Activated CD8-positive, alpha-beta memory T cell treated with anti-CD3 and anti-CD28 coated beads, Interleukin-2, amount 10 ng/mL, durations not matched to agents 7 days and 5 days (primary cell): ENCODE measurements at regions not wholly inside any gene's neighbourhood (a gene's known extent, or its start where the extent isn't known, plus 50 kb on each side); places are given as distances from the start of the nearest gene placed in this dataset.

Source experiments
- ATAC-seq: fragments of 150-1000 bp; cut with Tn5 transposase; one replicate; pipeline ENCODE4 v1.10.0; 2021; ENCODE audit warnings: moderate library complexity
- CTCF ChIA-PET: fragments of 350-600 bp; sonication (Branson Sonifier 250); formaldehyde crosslinking; loops from one replicate; lab custom pipeline; 2021; ENCODE audit warnings: antibody characterized with exemption; lab: Charles Lee
- DNase-seq: peaks from one replicate; pipeline ENCODE4 v3.0.0-alpha.2; 2020
- H3K27ac Mint-ChIP-seq: one replicate; pipeline ENCODE4 v1.8.0; 2021; ENCODE audit warnings: mild to moderate bottlenecking, mixed read lengths
- H3K27me3 Mint-ChIP-seq: one replicate; pipeline ENCODE4 v1.8.0; 2021; ENCODE audit warnings: mixed read lengths
- H3K36me3 Mint-ChIP-seq: one replicate; pipeline ENCODE4 v1.8.0; 2021; ENCODE audit warnings: mild to moderate bottlenecking, mixed read lengths
- H3K4me1 Mint-ChIP-seq: one replicate; pipeline ENCODE4 v1.8.0; 2021; ENCODE audit warnings: mixed read lengths
- H3K4me3 Mint-ChIP-seq: one replicate; pipeline ENCODE4 v1.8.0; 2021; ENCODE audit warnings: mild to moderate bottlenecking, moderate library complexity, mixed read lengths
- H3K9me3 Mint-ChIP-seq: one replicate; pipeline ENCODE4 v1.8.0; 2022; ENCODE audit warnings: low read depth, mixed read lengths

DNA sequence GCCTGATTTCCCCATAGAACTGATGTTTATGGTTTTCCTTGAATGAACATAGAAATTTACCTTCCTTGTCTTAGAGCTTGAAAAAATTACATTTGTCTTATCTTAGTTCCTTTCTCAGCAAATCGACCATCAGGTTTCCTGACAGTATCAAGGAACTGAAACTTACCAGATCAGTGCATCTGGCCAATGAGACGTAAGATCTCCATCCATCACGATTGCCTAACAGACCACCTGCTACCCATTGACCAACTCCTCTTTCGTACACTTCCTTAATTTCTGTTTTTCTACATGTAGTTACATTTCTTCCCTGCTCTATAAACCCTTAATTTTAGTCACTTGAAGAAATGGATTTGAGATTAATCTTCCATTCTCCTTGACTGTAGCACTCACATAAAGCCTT, 57.4 kb upstream of the TMPRSS15 start:
- Mint-ChIP-seq H3K4me3 (no peak overlapping the region), H3K27me3 (no peaks in the 10 kb centered on the region), H3K27ac (no peak overlapping the region), H3K9me3 (peaks cover 5% of the 10 kb centered on the region), H3K36me3 (no peaks in the 10 kb centered on the region), H3K4me1 (no peaks in the 10 kb centered on the region)
- ATAC-seq (no peak), DNase-seq (no peak)
- CTCF ChIA-PET = no interaction called here

DNA sequence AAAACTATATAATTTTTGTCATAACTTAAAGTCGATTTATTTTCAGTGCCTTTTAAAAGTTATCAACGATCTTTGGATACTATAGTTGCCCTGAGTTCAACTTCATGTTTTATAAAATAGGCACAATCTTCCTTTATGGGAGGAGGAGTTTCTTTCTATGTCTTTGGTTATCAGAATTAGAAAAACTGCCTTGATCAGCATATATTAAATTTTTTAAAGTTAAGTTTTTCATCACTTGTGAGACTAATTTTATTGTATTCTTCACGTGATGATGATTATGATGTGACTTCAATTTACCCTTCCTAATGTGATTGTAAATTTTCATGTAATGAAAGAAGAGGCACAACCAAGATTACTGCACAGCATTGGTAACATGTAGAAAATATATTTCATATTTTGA, 58.2 kb upstream of the TMPRSS15 start:
- Mint-ChIP-seq H3K27me3 (no peaks in the 10 kb centered on the region), H3K4me3 (no peak overlapping the region), H3K27ac (no peak overlapping the region), H3K9me3 (peaks cover 5% of the 10 kb centered on the region), H3K36me3 (no peaks in the 10 kb centered on the region), H3K4me1 (no peaks in the 10 kb centered on the region)
- CTCF ChIA-PET = no interaction called here
- DNase-seq (no peak), ATAC-seq (no peak)

DNA sequence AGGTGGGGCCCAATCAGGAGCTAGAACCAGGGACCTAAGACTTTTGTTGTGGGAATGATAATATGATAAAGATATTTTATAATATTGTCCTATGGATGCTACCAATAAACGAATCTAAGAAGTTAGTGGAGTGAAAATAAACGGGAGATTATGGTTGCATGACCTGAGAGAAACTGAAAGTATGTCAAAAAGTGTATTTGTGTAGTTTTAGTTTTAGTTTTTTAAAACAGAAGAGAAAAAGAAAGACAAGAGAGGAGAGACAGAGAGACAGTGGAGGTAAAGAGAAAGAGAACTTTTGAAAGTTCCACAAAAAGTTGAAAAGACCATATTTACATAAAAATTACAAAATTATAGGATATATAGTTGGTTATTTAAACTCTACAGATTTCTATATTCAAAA, 64.1 kb upstream of the TMPRSS15 start:
- H3K27ac Mint-ChIP-seq = no peak overlapping the region
- DNase-seq (no peak), ATAC-seq (no peak)
- no peaks in the 10 kb centered on the region for H3K4me1 Mint-ChIP-seq
- no peaks in the 10 kb centered on the region for H3K36me3 Mint-ChIP-seq
- CTCF ChIA-PET = no interaction called here
- no peak overlapping the region for H3K4me3 Mint-ChIP-seq
- H3K27me3 Mint-ChIP-seq = no peaks in the 10 kb centered on the region
- peaks cover 5% of the 10 kb centered on the region for H3K9me3 Mint-ChIP-seq

DNA sequence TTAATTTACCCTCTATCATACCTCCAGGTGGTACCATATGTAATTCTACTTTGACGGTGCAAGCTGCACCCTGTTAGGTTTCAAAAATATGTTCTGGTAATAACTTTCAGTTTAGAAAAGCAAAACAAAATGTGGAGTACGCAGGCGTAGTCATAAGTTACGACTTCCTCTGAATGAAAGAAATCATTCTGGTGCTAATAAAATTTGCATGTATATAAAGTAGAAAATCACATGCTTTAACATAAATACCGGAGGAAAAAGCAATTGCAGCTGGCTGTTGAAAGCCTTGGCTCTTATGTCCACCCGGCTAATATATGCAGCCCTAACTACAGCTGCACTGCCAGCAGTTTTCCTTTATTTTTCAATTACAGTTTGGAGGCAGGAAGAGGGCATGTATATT, 65.2 kb upstream of the TMPRSS15 start:
- no peaks in the 10 kb centered on the region for H3K27me3 Mint-ChIP-seq
- no peak overlapping the region for H3K27ac Mint-ChIP-seq
- peaks cover 5% of the 10 kb centered on the region for H3K9me3 Mint-ChIP-seq
- CTCF ChIA-PET = no interaction called here
- no peak for ATAC-seq
- DNase-seq = no peak
- no peaks in the 10 kb centered on the region for H3K4me1 Mint-ChIP-seq
- no peak overlapping the region for H3K4me3 Mint-ChIP-seq
- H3K36me3 Mint-ChIP-seq = no peaks in the 10 kb centered on the region

DNA sequence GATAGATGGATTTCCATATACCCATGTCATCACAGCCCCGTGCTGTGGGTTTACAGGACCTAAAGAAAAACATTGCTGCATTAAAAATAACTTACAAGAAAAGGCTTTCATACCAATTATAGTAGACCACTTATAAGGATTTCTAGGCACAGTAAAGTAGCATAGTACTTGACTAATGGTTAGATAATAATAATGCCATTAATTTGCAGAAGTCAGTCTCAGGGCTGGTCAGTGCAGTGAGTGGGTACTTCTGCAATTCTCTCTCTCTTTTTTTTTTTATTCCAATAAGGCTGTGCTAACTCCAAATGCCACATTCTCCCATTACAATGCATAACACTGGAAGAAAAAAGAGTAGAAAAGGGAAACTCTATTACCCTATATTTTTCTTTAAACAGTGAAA, 73.1 kb upstream of the TMPRSS15 start:
- peaks cover 5% of the 10 kb centered on the region for H3K9me3 Mint-ChIP-seq
- no peaks in the 10 kb centered on the region for H3K27me3 Mint-ChIP-seq

DNA sequence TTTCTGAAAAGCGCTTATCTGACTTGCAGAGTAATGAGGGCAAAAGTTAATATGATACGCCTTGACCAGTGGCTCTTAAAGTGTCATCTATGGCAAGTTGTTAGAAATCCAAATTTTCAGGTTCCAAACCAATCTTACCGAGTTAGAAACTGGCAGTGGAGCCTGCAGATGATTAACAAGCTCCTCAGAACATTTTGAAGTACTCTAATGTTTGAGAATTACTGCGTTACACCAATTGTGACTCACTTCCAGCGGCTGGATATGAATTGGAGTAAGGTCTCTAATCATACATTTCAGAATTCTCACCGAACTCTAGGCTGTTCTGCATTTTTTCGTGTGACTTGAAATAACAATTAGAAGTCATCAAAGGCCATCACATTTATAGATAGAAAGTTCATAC, 73.5 kb upstream of the TMPRSS15 start:
- Mint-ChIP-seq H3K27ac (no peak overlapping the region), H3K4me1 (no peaks in the 10 kb centered on the region), H3K4me3 (no peak overlapping the region), H3K36me3 (no peaks in the 10 kb centered on the region), H3K27me3 (no peaks in the 10 kb centered on the region), H3K9me3 (peaks cover 5% of the 10 kb centered on the region)
- no peak for DNase-seq
- CTCF ChIA-PET = no interaction called here
- ATAC-seq = no peak

More for the DNA sequence above, 73.1 kb upstream of the TMPRSS15 start:
- no peak for ATAC-seq
- CTCF ChIA-PET = no interaction called here
- no peaks in the 10 kb centered on the region for H3K4me1 Mint-ChIP-seq
- H3K36me3 Mint-ChIP-seq = no peaks in the 10 kb centered on the region
- no peak overlapping the region for H3K27ac Mint-ChIP-seq
- no peak for DNase-seq
- H3K4me3 Mint-ChIP-seq = no peak overlapping the region

DNA sequence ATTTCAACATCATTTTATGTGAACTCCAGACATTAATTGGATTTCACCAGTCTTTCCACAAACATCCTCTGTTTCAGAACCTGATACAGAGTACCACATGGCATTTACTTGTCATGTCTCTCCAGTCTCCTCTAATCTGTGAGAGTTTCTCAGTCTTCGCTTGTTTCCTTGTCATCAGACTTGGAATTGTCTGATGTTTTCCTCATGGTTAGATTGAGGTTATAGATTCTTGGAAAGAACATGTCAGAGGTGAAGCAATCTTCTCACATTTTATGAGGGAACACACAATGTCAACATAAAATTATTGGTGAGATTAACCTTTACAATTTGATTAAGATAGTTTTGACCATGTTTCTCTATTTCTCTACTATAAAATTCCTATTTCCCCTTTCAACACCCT, 74.9 kb upstream of the TMPRSS15 start:
- Mint-ChIP-seq H3K4me3 (no peak overlapping the region), H3K4me1 (no peaks in the 10 kb centered on the region), H3K27me3 (no peaks in the 10 kb centered on the region), H3K36me3 (no peaks in the 10 kb centered on the region), H3K27ac (no peak overlapping the region), H3K9me3 (peaks cover 5% of the 10 kb centered on the region)
- ATAC-seq (no peak), DNase-seq (no peak)
- CTCF ChIA-PET = no interaction called here

DNA sequence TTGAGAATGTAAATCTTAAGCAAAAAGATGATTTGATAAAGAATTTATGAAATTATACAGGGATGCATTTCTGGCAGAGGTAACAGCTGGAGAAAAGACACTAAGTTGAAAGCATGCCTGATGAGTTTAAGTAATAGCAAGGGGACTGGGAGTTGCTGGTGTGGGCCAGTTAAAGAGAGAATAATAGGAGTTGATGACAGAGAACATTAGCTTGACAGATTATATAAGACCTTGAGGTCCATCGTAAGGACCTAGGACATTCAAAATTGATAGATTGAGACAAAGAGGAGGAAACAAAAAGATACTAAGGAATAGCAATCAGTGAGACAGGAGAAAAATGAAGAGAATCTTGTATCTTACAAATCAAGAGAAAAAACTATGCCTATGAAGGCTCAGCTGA, 84.7 kb upstream of the TMPRSS15 start:
- DNase-seq (no peak), ATAC-seq (no peak)
- H3K4me3 Mint-ChIP-seq = no peak overlapping the region

DNA sequence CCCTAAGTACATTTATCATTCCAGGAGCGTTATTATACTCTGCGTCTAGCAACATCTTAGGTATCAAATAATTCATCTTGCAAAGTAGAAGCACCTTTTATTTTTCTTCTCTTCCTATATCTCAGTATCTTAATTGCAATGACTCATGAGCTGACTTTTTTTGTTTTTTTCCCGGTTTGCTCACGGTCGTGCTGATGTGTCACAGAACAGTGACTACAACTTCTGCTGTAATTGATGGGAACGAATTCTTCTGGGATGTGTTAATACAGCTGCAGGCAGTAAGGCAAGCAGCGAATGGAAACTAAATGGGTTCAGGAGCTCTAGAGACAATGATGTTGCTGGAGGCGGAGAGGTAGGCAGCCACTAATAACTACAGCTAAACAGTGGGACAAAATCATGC, 89.8 kb upstream of the TMPRSS15 start:
- Mint-ChIP-seq H3K27me3 (no peaks in the 10 kb centered on the region), H3K36me3 (no peaks in the 10 kb centered on the region), H3K27ac (no peak overlapping the region), H3K4me3 (no peak overlapping the region), H3K4me1 (no peaks in the 10 kb centered on the region), H3K9me3 (no peaks in the 10 kb centered on the region)
- DNase-seq (no peak), ATAC-seq (no peak)
- CTCF ChIA-PET = no interaction called here

More for the DNA sequence above, 84.7 kb upstream of the TMPRSS15 start:
- Mint-ChIP-seq H3K36me3 (no peaks in the 10 kb centered on the region), H3K9me3 (no peaks in the 10 kb centered on the region), H3K4me1 (no peaks in the 10 kb centered on the region), H3K27me3 (no peaks in the 10 kb centered on the region), H3K27ac (no peak overlapping the region)
- CTCF ChIA-PET = no interaction called here

DNA sequence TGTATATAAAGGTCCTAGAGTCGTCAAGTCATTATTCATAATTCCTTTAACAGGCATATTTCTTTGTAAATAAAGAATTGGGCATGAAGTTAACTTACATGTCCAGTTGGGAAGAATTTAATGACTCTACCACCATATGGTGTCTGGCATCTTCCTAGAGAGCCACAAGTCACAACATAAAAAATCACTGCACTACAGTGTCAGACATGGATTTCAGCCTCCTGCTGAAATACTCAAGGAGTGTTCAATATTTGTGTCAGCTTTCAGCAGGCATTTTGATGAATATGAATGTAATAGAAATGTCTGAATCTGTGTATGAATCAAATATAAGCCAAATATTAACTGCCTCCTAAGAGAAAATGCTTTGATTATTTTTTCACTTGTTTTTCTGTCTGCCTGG, 91.9 kb upstream of the TMPRSS15 start:
- H3K9me3 Mint-ChIP-seq = no peaks in the 10 kb centered on the region
- H3K27me3 Mint-ChIP-seq = no peaks in the 10 kb centered on the region
- H3K4me1 Mint-ChIP-seq = no peaks in the 10 kb centered on the region
- ATAC-seq = no peak
- H3K36me3 Mint-ChIP-seq = no peaks in the 10 kb centered on the region
- H3K4me3 Mint-ChIP-seq = no peak overlapping the region
- no peak for DNase-seq
- CTCF ChIA-PET = no interaction called here
- no peak overlapping the region for H3K27ac Mint-ChIP-seq

DNA sequence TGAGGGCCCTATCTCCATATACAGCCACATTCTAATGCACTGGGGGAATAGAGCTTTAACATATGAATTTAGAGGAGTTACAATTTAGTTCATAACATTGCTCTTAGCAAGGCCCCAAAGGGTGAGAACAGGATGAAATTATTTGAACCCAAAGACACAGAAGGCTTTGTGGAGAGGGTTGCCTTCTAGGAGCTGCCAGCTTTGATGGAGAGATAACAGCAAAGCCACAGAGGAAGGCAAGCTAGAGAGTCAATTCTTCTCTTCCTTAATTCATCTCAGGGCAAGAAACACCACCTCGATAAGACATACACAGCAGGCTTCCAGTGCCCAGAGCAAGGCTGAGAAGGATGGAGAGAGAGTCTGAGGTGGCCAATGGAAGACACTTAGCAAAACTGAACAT, 94.8 kb upstream of the TMPRSS15 start:
- no peaks in the 10 kb centered on the region for H3K4me1 Mint-ChIP-seq
- CTCF ChIA-PET = no interaction called here
- H3K27ac Mint-ChIP-seq = no peak overlapping the region
- H3K9me3 Mint-ChIP-seq = no peaks in the 10 kb centered on the region
- no peak for ATAC-seq
- H3K36me3 Mint-ChIP-seq = no peaks in the 10 kb centered on the region
- H3K4me3 Mint-ChIP-seq = no peak overlapping the region
- H3K27me3 Mint-ChIP-seq = no peaks in the 10 kb centered on the region
- no peak for DNase-seq

DNA sequence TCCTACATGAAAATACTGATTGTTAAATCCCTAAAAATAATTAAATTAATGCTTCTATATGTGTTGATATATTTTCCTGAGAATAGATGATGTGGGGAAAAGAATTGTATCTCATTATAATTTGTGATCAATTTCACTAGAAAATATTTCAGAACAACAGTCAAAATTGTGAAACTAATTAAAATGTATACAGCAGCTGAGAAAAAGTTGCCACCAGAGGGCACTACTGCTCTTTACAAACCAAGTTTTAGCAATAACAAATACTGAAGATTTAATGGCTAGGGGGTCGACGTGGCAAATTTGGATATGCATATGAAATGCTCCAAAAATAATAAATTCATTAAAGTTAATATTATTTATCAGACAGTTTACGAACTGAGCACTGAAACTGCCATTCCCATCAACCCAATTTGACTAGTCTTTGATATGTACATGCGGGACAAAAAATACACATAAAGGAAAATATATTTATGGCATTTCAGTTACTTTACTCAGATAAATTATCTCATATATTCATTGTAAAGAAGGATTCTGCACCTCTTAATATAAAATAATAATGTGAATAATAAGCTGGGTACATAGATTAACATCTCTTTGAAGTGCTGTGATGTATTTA, 96.3 kb upstream of the TMPRSS15 start:
- Mint-ChIP-seq H3K9me3 (peaks cover 2% of the 10 kb centered on the region), H3K4me1 (no peaks in the 10 kb centered on the region), H3K27ac (no peak overlapping the region), H3K27me3 (no peaks in the 10 kb centered on the region), H3K4me3 (no peak overlapping the region), H3K36me3 (no peaks in the 10 kb centered on the region)
- peak; percentile 45 for DNase-seq
- ATAC-seq = no peak
- CTCF ChIA-PET = no interaction called here

DNA sequence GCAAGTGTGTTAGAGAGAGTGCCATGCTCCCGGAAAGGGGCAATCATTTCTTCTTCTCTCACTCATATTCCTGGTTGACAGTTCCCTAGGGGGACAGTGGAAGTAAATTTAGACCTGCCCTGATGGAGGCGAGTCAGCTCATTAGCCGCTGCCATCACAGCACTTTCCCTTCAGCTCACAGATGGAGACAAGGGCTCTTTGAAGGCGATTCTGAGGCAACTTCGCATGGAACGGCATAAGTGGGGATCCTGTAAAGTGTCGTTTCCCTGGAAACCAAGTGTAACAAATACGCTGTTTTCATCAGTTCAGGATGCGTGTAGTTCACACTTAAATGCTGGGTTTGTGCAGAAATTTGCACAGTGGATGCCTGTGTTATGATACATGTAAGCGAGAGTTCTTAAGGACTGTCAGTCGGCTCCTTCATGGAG, 114.5 kb upstream of the TMPRSS15 start:
- Mint-ChIP-seq H3K9me3 (no peaks in the 10 kb centered on the region), H3K36me3 (no peaks in the 10 kb centered on the region), H3K4me1 (no peaks in the 10 kb centered on the region), H3K27ac (no peak overlapping the region), H3K27me3 (no peaks in the 10 kb centered on the region), H3K4me3 (no peak overlapping the region)
- ATAC-seq (no peak), DNase-seq (no peak)
- CTCF ChIA-PET = no interaction called here

DNA sequence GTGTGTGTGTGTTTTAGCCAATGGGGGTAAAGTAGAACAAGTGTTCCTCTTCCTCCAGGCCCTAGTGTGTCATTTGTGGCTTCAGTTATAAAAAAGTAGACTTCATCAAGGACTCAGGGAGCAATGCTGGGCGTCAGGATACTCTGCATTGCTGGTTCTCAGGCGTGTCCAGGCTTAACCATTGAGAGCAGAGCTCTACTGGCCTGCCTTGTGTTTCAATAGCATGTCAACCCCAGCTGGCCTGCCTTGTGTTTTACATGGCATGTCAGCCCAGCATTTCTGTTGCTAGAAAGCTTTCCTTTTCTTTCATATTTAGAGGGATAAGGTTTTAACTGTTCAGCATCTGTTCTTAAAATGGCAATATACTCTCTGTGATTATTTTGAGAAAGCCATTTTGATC, 117.6 kb upstream of the TMPRSS15 start:
- no peaks in the 10 kb centered on the region for H3K27me3 Mint-ChIP-seq
- H3K27ac Mint-ChIP-seq = no peak overlapping the region
- ATAC-seq (no peak), DNase-seq (no peak)
- H3K9me3 Mint-ChIP-seq = no peaks in the 10 kb centered on the region
- H3K4me1 Mint-ChIP-seq = no peaks in the 10 kb centered on the region
- CTCF ChIA-PET = no interaction called here
- no peak overlapping the region for H3K4me3 Mint-ChIP-seq
- H3K36me3 Mint-ChIP-seq = no peaks in the 10 kb centered on the region
